ENCODE measurements at regions not wholly inside any gene's neighbourhood (a gene's known extent, or its start where the extent isn't known, plus 50 kb on each side); places are given as distances from the start of the nearest gene placed in this dataset.

- TF ChIP-seq TCF12 (IDR thresholded peaks at IDR 0.05; ENCODE audit: low read depth), result no peak
- TF ChIP-seq ZBTB7A (IDR thresholded peaks at IDR 0.05; ENCODE audit: low read depth), result no peak
- no peak for TF ChIP-seq USF1 (IDR thresholded peaks at IDR 0.05)
- TF ChIP-seq TEAD4 (IDR thresholded peaks at IDR 0.05), result no peak
- no peak for TF ChIP-seq MAX (IDR thresholded peaks at IDR 0.05)
- no peak for TF ChIP-seq YY1 (IDR thresholded peaks at IDR 0.05; ENCODE audit: low read depth)
- no peak for TF ChIP-seq REST (IDR thresholded peaks at IDR 0.05; ENCODE audit: low read depth)
- TF ChIP-seq EGR1 (IDR thresholded peaks at IDR 0.05), result no peak
- no peak for TF ChIP-seq EP300 (IDR thresholded peaks at IDR 0.05; ENCODE audit: borderline replicate concordance)
- no peak for TF ChIP-seq FOXM1 (IDR thresholded peaks at IDR 0.05; ENCODE audit: borderline replicate concordance, low read depth)
- TF ChIP-seq NFIC (IDR thresholded peaks at IDR 0.05), result no peak
- no peak for TF ChIP-seq CEBPB (IDR thresholded peaks at IDR 0.05)
- TF ChIP-seq TAF1 (IDR thresholded peaks at IDR 0.05; ENCODE audit: low read depth), result no peak
- TF ChIP-seq RAD21 (IDR thresholded peaks at IDR 0.05; ENCODE audit: low read depth), result no peak
- no peak for TF ChIP-seq CREB1 (IDR thresholded peaks at IDR 0.05; ENCODE audit: low read depth)
These were observed 1511.0 kb upstream of the SLC10A2 start for GRCh38 chr13:104577071-104577815.

DNA sequence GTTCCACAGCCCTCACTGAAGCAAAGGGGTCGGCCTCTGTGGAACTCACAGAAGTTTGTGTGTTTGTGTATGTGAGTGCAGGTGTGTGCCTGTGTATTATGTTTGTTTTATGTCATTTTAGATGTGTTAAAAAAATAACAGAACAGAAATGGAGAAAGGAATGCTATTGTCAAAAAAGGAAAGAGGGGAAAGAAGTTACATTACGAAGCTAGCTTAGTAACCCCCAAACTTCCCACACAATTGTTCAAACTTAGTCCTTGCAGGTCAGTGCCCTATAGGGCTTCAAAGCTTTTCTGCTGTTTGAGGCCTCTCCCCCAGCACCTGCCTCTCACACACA, 1505.6 kb upstream of the SLC10A2 start:
- TF ChIP-seq RAD21 (IDR thresholded peaks at IDR 0.05; ENCODE audit: low read depth) (no peak), MAX (IDR thresholded peaks at IDR 0.05) (no peak), CREB1 (IDR thresholded peaks at IDR 0.05; ENCODE audit: low read depth) (no peak)

- TF ChIP-seq TEAD4 (IDR thresholded peaks at IDR 0.05) (peak; percentile 4; the same call in 1 of the 2 replicates), RAD21 (IDR thresholded peaks at IDR 0.05; ENCODE audit: low read depth) (peak; percentile 73), REST (IDR thresholded peaks at IDR 0.05; ENCODE audit: low read depth) (no peak)
These were observed 1505.1 kb upstream of the SLC10A2 start for GRCh38 chr13:104571161-104571892.

- no peak for TF ChIP-seq TAF1 (IDR thresholded peaks at IDR 0.05; ENCODE audit: low read depth)
- no peak for TF ChIP-seq MAX (IDR thresholded peaks at IDR 0.05)
- TF ChIP-seq FOXM1 (IDR thresholded peaks at IDR 0.05; ENCODE audit: borderline replicate concordance, low read depth), result no peak
These were observed 1500.9 kb upstream of the SLC10A2 start for GRCh38 chr13:104567114-104567513.

- TF ChIP-seq TCF12 (IDR thresholded peaks at IDR 0.05; ENCODE audit: low read depth), result no peak
- no peak for TF ChIP-seq FOXM1 (IDR thresholded peaks at IDR 0.05; ENCODE audit: borderline replicate concordance, low read depth)
- TF ChIP-seq YY1 (IDR thresholded peaks at IDR 0.05; ENCODE audit: low read depth), result no peak
- TF ChIP-seq MAX (IDR thresholded peaks at IDR 0.05), result no peak
These were observed 1499.7 kb upstream of the SLC10A2 start for GRCh38 chr13:104565888-104566287.

GRCh38 chr13:104553896-104554295, 1487.7 kb upstream of the SLC10A2 start:
- no peak for TF ChIP-seq ZBTB7A (IDR thresholded peaks at IDR 0.05; ENCODE audit: low read depth)
- no peak for TF ChIP-seq USF1 (IDR thresholded peaks at IDR 0.05)
- no peak for TF ChIP-seq TEAD4 (IDR thresholded peaks at IDR 0.05)
- TF ChIP-seq RAD21 (IDR thresholded peaks at IDR 0.05; ENCODE audit: low read depth), result no peak
- TF ChIP-seq TAF1 (IDR thresholded peaks at IDR 0.05; ENCODE audit: low read depth), result no peak
- TF ChIP-seq EGR1 (IDR thresholded peaks at IDR 0.05), result no peak
- TF ChIP-seq REST (IDR thresholded peaks at IDR 0.05; ENCODE audit: low read depth), result no peak
- no peak for TF ChIP-seq EP300 (IDR thresholded peaks at IDR 0.05; ENCODE audit: borderline replicate concordance)
- no peak for TF ChIP-seq MAX (IDR thresholded peaks at IDR 0.05)
- no peak for TF ChIP-seq NFIC (IDR thresholded peaks at IDR 0.05)
- TF ChIP-seq YY1 (IDR thresholded peaks at IDR 0.05; ENCODE audit: low read depth), result no peak
- no peak for TF ChIP-seq TCF12 (IDR thresholded peaks at IDR 0.05; ENCODE audit: low read depth)
- TF ChIP-seq CEBPB (IDR thresholded peaks at IDR 0.05), result no peak
- no peak for TF ChIP-seq FOXM1 (IDR thresholded peaks at IDR 0.05; ENCODE audit: borderline replicate concordance, low read depth)
- no peak for TF ChIP-seq CREB1 (IDR thresholded peaks at IDR 0.05; ENCODE audit: low read depth)
